ENCODE measurements at regions not wholly inside any gene's neighbourhood (a gene's known extent, or its start where the extent isn't known, plus 50 kb on each side); places are given as distances from the start of the nearest gene placed in this dataset.

- no peak for TF ChIP-seq POLR2A (IDR thresholded peaks at IDR 0.05)
- no peak for TF ChIP-seq CTCF (IDR thresholded peaks at IDR 0.05)
- TF ChIP-seq EP300 (IDR thresholded peaks at IDR 0.05; ENCODE audit: low read depth): no peak
- no peak for TF ChIP-seq POLR2AphosphoS5 (IDR thresholded peaks at IDR 0.05)
These were observed 1139.1 kb downstream of the CDH11 start for GRCh38 chr16:63982741-63983140.

Data from transverse colon (tissue), 4 donors.